PC-3 (cell line): ENCODE measurements at regions not wholly inside any gene's neighbourhood (a gene's known extent, or its start where the extent isn't known, plus 50 kb on each side); places are given as distances from the start of the nearest gene placed in this dataset.

ENCODE experiments used
- ATAC-seq: fragments of 200-7000 bp; cut with Tn5 transposase; 2 replicates; pipeline ENCODE4 v1.9.1; 2020; ENCODE audit warnings: mild to moderate bottlenecking, moderate library complexity
- BruUV-seq: library from RNA; stranded (reverse); fragments of 400-500 nt; replicated peaks from 2 replicates; lab custom pipeline; 2021; lab: Mats Ljungman, UMichigan
- CTCF ChIA-PET: fragments of 300-600 bp; sonication (Branson Sonifier 250); formaldehyde crosslinking; loops from one replicate; lab custom pipeline; 2022; ENCODE audit warnings: antibody characterized with exemption; lab: Charles Lee
- POLR2A ChIA-PET: fragments of 300-600 bp; sonication (Branson Sonifier 250); formaldehyde crosslinking; loops from one replicate; lab custom pipeline; 2022; ENCODE audit warnings: antibody characterized with exemption; ENCODE audit not compliant: unreplicated experiment; lab: Charles Lee
- DNase-seq: peaks from one replicate; pipeline ENCODE4 v3.0.0-alpha.2; 2015
- H2AFZ ChIP-seq: fragments of 300-600 bp; sonication (generic); 2 replicates; pipeline ENCODE4 v1.6.0; 2016; ENCODE audit warnings: antibody characterized with exemption, low read length
- H3F3A ChIP-seq: fragments of 300-600 bp; sonication (generic); one replicate; pipeline ENCODE4 v1.6.0; 2017; ENCODE audit warnings: antibody characterized with exemption, low read length, control low read depth, mild to moderate bottlenecking; ENCODE audit not compliant: unreplicated experiment
- H3K27ac ChIP-seq: fragments of 300-600 bp; sonication (generic); 2 replicates; pipeline ENCODE4 v1.5.1; 2016; ENCODE audit warnings: mild to moderate bottlenecking, low read length
- H3K27me3 ChIP-seq: fragments of 300-600 bp; sonication (generic); 2 replicates; pipeline ENCODE4 v1.6.1; 2016; ENCODE audit warnings: low read length, mixed read lengths
- H3K36me3 ChIP-seq: fragments of 300-600 bp; sonication (generic); 2 replicates; pipeline ENCODE4 v1.6.1; 2016; ENCODE audit warnings: low read depth, mixed run types, low read length, mixed read lengths
- H3K4me1 ChIP-seq: fragments of 300-600 bp; sonication (generic); 2 replicates; pipeline ENCODE4 v1.5.1; 2016; ENCODE audit warnings: low read length; ENCODE audit not compliant: insufficient read depth
- H3K4me2 ChIP-seq: fragments of 300-600 bp; sonication (generic); 2 replicates; pipeline ENCODE4 v1.6.0; 2016; ENCODE audit warnings: low read length
- H3K4me3 ChIP-seq: fragments of 300-600 bp; sonication (generic); 2 replicates; pipeline ENCODE4 v1.5.1; 2016; ENCODE audit warnings: mild to moderate bottlenecking, low read length, mixed read lengths
- H3K79me2 ChIP-seq: fragments of 300-600 bp; sonication (generic); 2 replicates; pipeline ENCODE4 v1.6.1; 2017; ENCODE audit warnings: low read length, mixed read lengths
- H3K9ac ChIP-seq: fragments of 300-600 bp; sonication (generic); 2 replicates; pipeline ENCODE4 v1.6.0; 2016; ENCODE audit warnings: mild to moderate bottlenecking, low read length
- H3K9me2 ChIP-seq: fragments of 300-600 bp; sonication (generic); replicated peaks from 2 replicates; pipeline ENCODE4 v1.6.1; 2016; ENCODE audit warnings: mixed run types, low read length, mixed read lengths
- H3K9me3 ChIP-seq: fragments of 300-600 bp; sonication (generic); 2 replicates; pipeline ENCODE4 v1.6.1; 2016; ENCODE audit warnings: low read length, mixed read lengths
- H4K20me1 ChIP-seq: fragments of 300-600 bp; sonication (generic); 2 replicates; pipeline ENCODE4 v1.6.1; 2016; ENCODE audit warnings: low read length, mixed read lengths
- CTCF ChIP-seq: fragments of 300-600 bp; sonication (generic); conservative IDR thresholded peaks from 2 replicates; pipeline ENCODE4 v1.5.1; 2017; ENCODE audit warnings: antibody characterized with exemption, low read depth, mild to moderate bottlenecking, low read length
- EZH2 ChIP-seq: fragments of 300-600 bp; sonication (generic); IDR thresholded peaks from one replicate; pipeline ENCODE4 v1.6.1; 2017; ENCODE audit warnings: antibody characterized with exemption, mild to moderate bottlenecking, low read length; ENCODE audit not compliant: unreplicated experiment
- EZH2phosphoT487 ChIP-seq: fragments of 300-600 bp; sonication (generic); IDR thresholded peaks from 2 replicates; pipeline ENCODE4 v1.6.1; 2018; ENCODE audit warnings: mild to moderate bottlenecking, antibody characterized with exemption, low read length, borderline replicate concordance
- intact Hi-C: fragments of 100-400 bp; cut with micrococcal nuclease; formaldehyde crosslinking; loops from 2 replicates; pipeline ENCODE4 v1.9.0; 2023

GRCh38 chr7:41312235-41312634 is 390.7 kb downstream of the INHBA start:
- Histone ChIP-seq H3K27me3 (no peaks in the 10 kb centered on the region), H3K9me2 (no peaks in the 10 kb centered on the region), H3K36me3 (no peaks in the 10 kb centered on the region), H3K9ac (no peak overlapping the region), H4K20me1 (no peaks in the 10 kb centered on the region), H3K9me3 (no peaks in the 10 kb centered on the region), H3K27ac (no peak overlapping the region), H3K4me2 (no peak overlapping the region), H2AFZ (no peak overlapping the region), H3F3A (no peaks in the 10 kb centered on the region), H3K4me1 (no peaks in the 10 kb centered on the region), H3K4me3 (no peak overlapping the region), H3K79me2 (no peaks in the 10 kb centered on the region)
- ChIA-PET POLR2A (no interaction called here), CTCF (no interaction called here)
- ATAC-seq, result no peak
- intact Hi-C loops, result no loop called here
- DNase-seq, result no peak
- no TSS peak for BruUV-seq
- no peak for TF ChIP-seq CTCF
- no peak for TF ChIP-seq EZH2
- no peak for TF ChIP-seq EZH2phosphoT487

GRCh38 chr7:41311301-41311700 is 391.6 kb downstream of the INHBA start:
- ATAC-seq, result no peak
- no peak for TF ChIP-seq EZH2phosphoT487
- no peak for TF ChIP-seq CTCF
- no peak for TF ChIP-seq EZH2
- intact Hi-C loops, result no loop called here

GRCh38 chr7:41306486-41306885 is 396.4 kb downstream of the INHBA start:
- no peak overlapping the region for H3K4me2 ChIP-seq
- BruUV-seq, result no TSS peak
- no peak overlapping the region for H3K27ac ChIP-seq
- no peaks in the 10 kb centered on the region for H3K9me2 ChIP-seq
- no peaks in the 10 kb centered on the region for H3K79me2 ChIP-seq
- ATAC-seq (no peak), DNase-seq (no peak)
- peaks cover 5% of the 10 kb centered on the region; the same call in 1 of the 2 replicates for H3K4me1 ChIP-seq
- no peaks in the 10 kb centered on the region for H4K20me1 ChIP-seq
- H3K4me3 ChIP-seq, result no peak overlapping the region
- ChIA-PET POLR2A (no interaction called here), CTCF (no interaction called here)
- intact Hi-C loops, result no loop called here
- no peak overlapping the region for H2AFZ ChIP-seq
- H3F3A ChIP-seq, result no peaks in the 10 kb centered on the region
- TF ChIP-seq EZH2 (no peak), EZH2phosphoT487 (no peak), CTCF (no peak)
- H3K27me3 ChIP-seq, result no peaks in the 10 kb centered on the region
- H3K36me3 ChIP-seq, result no peaks in the 10 kb centered on the region
- no peak overlapping the region for H3K9ac ChIP-seq
- no peaks in the 10 kb centered on the region for H3K9me3 ChIP-seq

More at GRCh38 chr7:41311301-41311700, 391.6 kb downstream of the INHBA start:
- H3F3A ChIP-seq, result no peaks in the 10 kb centered on the region
- no peak overlapping the region for H3K9ac ChIP-seq
- no peaks in the 10 kb centered on the region for H3K9me2 ChIP-seq
- no TSS peak for BruUV-seq
- no peak overlapping the region for H3K27ac ChIP-seq
- H3K9me3 ChIP-seq, result no peaks in the 10 kb centered on the region
- CTCF ChIA-PET, result no interaction called here
- no peak overlapping the region for H3K4me3 ChIP-seq
- no peak for DNase-seq
- no peaks in the 10 kb centered on the region for H3K79me2 ChIP-seq
- H3K36me3 ChIP-seq, result no peaks in the 10 kb centered on the region
- H3K4me2 ChIP-seq, result no peak overlapping the region
- H3K4me1 ChIP-seq, result no peaks in the 10 kb centered on the region
- no peaks in the 10 kb centered on the region for H3K27me3 ChIP-seq
- no peaks in the 10 kb centered on the region for H4K20me1 ChIP-seq
- no peak overlapping the region for H2AFZ ChIP-seq
- POLR2A ChIA-PET, result no interaction called here
